WTC11 (cell line): ENCODE measurements at regions not wholly inside any gene's neighbourhood (a gene's known extent, or its start where the extent isn't known, plus 50 kb on each side); places are given as distances from the start of the nearest gene placed in this dataset.

Experiments
- ATAC-seq: fragments of 200-7000 bp; cut with Tn5 transposase; 2 replicates; pipeline ENCODE4 v1.10.0; 2021; ENCODE audit warnings: mild to moderate bottlenecking, moderate library complexity
- CTCF ChIA-PET: fragments of 300-600 bp; sonication (Branson Sonifier 250); formaldehyde crosslinking; loops from one replicate; lab custom pipeline; 2021; ENCODE audit warnings: antibody characterized with exemption; lab: Charles Lee
- POLR2A ChIA-PET: fragments of 350-600 bp; sonication (Branson Sonifier 250); formaldehyde crosslinking; loops from one replicate; lab custom pipeline; 2021; ENCODE audit warnings: antibody characterized with exemption; lab: Charles Lee
- DNase-seq: peaks from one replicate; pipeline ENCODE4 v3.0.0; 2021; ENCODE audit warnings: low spot score
- H3K27ac Mint-ChIP-seq: 2 replicates; pipeline ENCODE4 v1.8.0; 2021; ENCODE audit warnings: mixed read lengths
- H3K27me3 Mint-ChIP-seq: 2 replicates; pipeline ENCODE4 v1.8.0; 2021; ENCODE audit warnings: low read depth, mild to moderate bottlenecking, moderate library complexity, mixed read lengths
- H3K36me3 Mint-ChIP-seq: 2 replicates; pipeline ENCODE4 v1.8.0; 2021; ENCODE audit warnings: mixed read lengths
- H3K4me1 Mint-ChIP-seq: 2 replicates; pipeline ENCODE4 v1.8.0; 2022; ENCODE audit warnings: mixed read lengths
- H3K4me3 Mint-ChIP-seq: 2 replicates; pipeline ENCODE4 v1.8.0; 2021; ENCODE audit warnings: mild to moderate bottlenecking, moderate library complexity, mixed read lengths
- H3K9me3 Mint-ChIP-seq: 2 replicates; pipeline ENCODE4 v1.8.0; 2021; ENCODE audit warnings: mixed read lengths
- ATF1 ChIP-seq: sonication (generic); formaldehyde crosslinking; IDR thresholded peaks from 2 replicates; pipeline ENCODE4 v1.8.1; 2023; ENCODE audit warnings: mild to moderate bottlenecking, moderate library complexity, missing genetic modification reagents
- CREB1 ChIP-seq: sonication (generic); formaldehyde crosslinking; IDR thresholded peaks from 2 replicates; pipeline ENCODE4 v1.8.0; 2023; ENCODE audit warnings: mild to moderate bottlenecking, missing genetic modification reagents
- CREM ChIP-seq: sonication (generic); formaldehyde crosslinking; IDR thresholded peaks from 2 replicates; pipeline ENCODE4 v1.8.1; 2022; ENCODE audit warnings: mild to moderate bottlenecking, missing genetic modification reagents, moderate library complexity
- ESRRA ChIP-seq: sonication (generic); formaldehyde crosslinking; IDR thresholded peaks from 2 replicates; pipeline ENCODE4 v1.8.1; 2022; ENCODE audit warnings: mild to moderate bottlenecking, missing genetic modification reagents, borderline replicate concordance
- FOXP4 ChIP-seq: sonication (generic); formaldehyde crosslinking; IDR thresholded peaks from 2 replicates; pipeline ENCODE4 v1.8.0; 2022; ENCODE audit warnings: mild to moderate bottlenecking, missing genetic modification reagents
- NFYB ChIP-seq: sonication (generic); formaldehyde crosslinking; conservative IDR thresholded peaks from 2 replicates; pipeline ENCODE4 v1.8.0; 2022; ENCODE audit warnings: low read depth, missing genetic modification reagents
- NR2C2 ChIP-seq: sonication (generic); formaldehyde crosslinking; IDR thresholded peaks from 2 replicates; pipeline ENCODE4 v1.8.0; 2022; ENCODE audit warnings: mild to moderate bottlenecking, missing genetic modification reagents
- SMAD3 ChIP-seq: sonication (generic); formaldehyde crosslinking; IDR thresholded peaks from 2 replicates; pipeline ENCODE4 v1.8.0; 2022; ENCODE audit warnings: missing genetic modification reagents, mild to moderate bottlenecking, borderline replicate concordance
- TCF7 ChIP-seq: sonication (generic); formaldehyde crosslinking; IDR thresholded peaks from 2 replicates; pipeline ENCODE4 v1.8.0; 2022; ENCODE audit warnings: mild to moderate bottlenecking, low read depth, missing genetic modification reagents, moderate library complexity
- TEAD1 ChIP-seq: sonication (generic); formaldehyde crosslinking; IDR thresholded peaks from 2 replicates; pipeline ENCODE4 v1.8.0; 2022; ENCODE audit warnings: mild to moderate bottlenecking, missing genetic modification reagents
- TP53 ChIP-seq: sonication (generic); formaldehyde crosslinking; IDR thresholded peaks from 2 replicates; pipeline ENCODE4 v1.8.1; 2023; ENCODE audit warnings: mild to moderate bottlenecking, missing genetic modification reagents
- ZBTB43 ChIP-seq: sonication (generic); formaldehyde crosslinking; IDR thresholded peaks from 2 replicates; pipeline ENCODE4 v1.8.1; 2023; ENCODE audit warnings: mild to moderate bottlenecking, missing genetic modification reagents
- ZNF317 ChIP-seq: sonication (generic); formaldehyde crosslinking; IDR thresholded peaks from 2 replicates; pipeline ENCODE4 v1.8.1; 2023; ENCODE audit warnings: low read depth, mild to moderate bottlenecking, moderate library complexity, missing genetic modification reagents, borderline replicate concordance
- ZNF671 ChIP-seq: fragments of 250-450 bp; sonication (Bioruptor Pico); IDR thresholded peaks from 2 replicates; pipeline ENCODE4 v1.8.0; 2021; ENCODE audit warnings: mild to moderate bottlenecking
- TF ChIP-seq, protein P1 (sequence below): sonication (generic); formaldehyde crosslinking; IDR thresholded peaks from 2 replicates; pipeline ENCODE4 v1.8.0; 2022; ENCODE audit warnings: mild to moderate bottlenecking, missing genetic modification reagents
- TF ChIP-seq, protein P2 (sequence below): sonication (generic); formaldehyde crosslinking; IDR thresholded peaks from 2 replicates; pipeline ENCODE4 v1.8.0; 2022; ENCODE audit warnings: missing genetic modification reagents
- TF ChIP-seq, protein P3 (sequence below): fragments of 250-450 bp; sonication (Bioruptor Pico); IDR thresholded peaks from 2 replicates; pipeline ENCODE4 v1.9.0; 2021; ENCODE audit warnings: mild to moderate bottlenecking
- TF ChIP-seq, protein P4 (sequence below): sonication (generic); formaldehyde crosslinking; IDR thresholded peaks from 2 replicates; pipeline ENCODE4 v1.8.1; 2022; ENCODE audit warnings: mild to moderate bottlenecking, moderate library complexity, missing genetic modification reagents
- TF ChIP-seq, protein P5 (sequence below): fragments of 250-450 bp; sonication (Bioruptor Pico); IDR thresholded peaks from 2 replicates; pipeline ENCODE4 v2.1.2; 2022; ENCODE audit warnings: mild to moderate bottlenecking, moderate library complexity
- TF ChIP-seq, protein P6 (sequence below): sonication (generic); formaldehyde crosslinking; conservative IDR thresholded peaks from 2 replicates; pipeline ENCODE4 v1.8.1; 2022; ENCODE audit warnings: mild to moderate bottlenecking, missing genetic modification reagents

DNA sequence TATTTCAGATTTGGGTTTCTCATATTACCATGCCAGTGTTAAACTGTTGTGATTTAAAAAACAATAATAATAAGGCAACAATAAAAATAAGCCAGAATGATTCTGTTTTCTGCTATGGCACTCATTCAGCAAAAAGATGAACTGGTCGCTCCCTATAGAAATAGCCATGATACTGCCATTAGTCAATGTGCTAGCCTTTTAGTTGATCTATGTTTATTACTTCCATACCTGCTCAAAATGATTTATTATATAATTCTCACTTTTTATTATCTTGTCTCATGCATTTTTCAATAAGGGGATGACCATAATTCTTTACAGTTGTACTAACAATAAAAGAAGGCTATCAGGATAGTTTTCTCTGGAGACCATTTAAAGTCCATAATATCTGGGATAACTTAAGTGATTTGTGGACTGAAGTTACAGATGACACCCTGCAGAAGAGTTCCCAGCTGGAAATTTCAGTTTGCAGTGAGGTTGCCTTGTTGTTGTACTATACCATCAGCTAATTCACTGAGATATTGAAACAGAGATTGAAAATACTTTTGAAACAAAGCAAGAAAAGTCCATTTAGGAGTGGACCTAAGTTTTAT, 334.3 kb downstream of the GABRB2 start:
- Mint-ChIP-seq H3K27ac (no peak overlapping the region), H3K27me3 (no peaks in the 10 kb centered on the region), H3K9me3 (peaks cover 4% of the 10 kb centered on the region; the same call in 1 of the 2 replicates), H3K36me3 (no peaks in the 10 kb centered on the region), H3K4me3 (no peak overlapping the region), H3K4me1 (no peaks in the 10 kb centered on the region)
- ChIA-PET CTCF (no interaction called here), POLR2A (no interaction called here)
- TF ChIP-seq CREM (CRISPR knock-in tag) (no peak), TEAD1 (CRISPR knock-in tag) (no peak), ATF1 (CRISPR knock-in tag) (no peak), NFYB (CRISPR knock-in tag) (no peak)
- TF ChIP-seq, protein P1, sequence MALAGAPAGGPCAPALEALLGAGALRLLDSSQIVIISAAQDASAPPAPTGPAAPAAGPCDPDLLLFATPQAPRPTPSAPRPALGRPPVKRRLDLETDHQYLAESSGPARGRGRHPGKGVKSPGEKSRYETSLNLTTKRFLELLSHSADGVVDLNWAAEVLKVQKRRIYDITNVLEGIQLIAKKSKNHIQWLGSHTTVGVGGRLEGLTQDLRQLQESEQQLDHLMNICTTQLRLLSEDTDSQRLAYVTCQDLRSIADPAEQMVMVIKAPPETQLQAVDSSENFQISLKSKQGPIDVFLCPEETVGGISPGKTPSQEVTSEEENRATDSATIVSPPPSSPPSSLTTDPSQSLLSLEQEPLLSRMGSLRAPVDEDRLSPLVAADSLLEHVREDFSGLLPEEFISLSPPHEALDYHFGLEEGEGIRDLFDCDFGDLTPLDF (CRISPR knock-in tag): no peak
- TF ChIP-seq, protein P2, sequence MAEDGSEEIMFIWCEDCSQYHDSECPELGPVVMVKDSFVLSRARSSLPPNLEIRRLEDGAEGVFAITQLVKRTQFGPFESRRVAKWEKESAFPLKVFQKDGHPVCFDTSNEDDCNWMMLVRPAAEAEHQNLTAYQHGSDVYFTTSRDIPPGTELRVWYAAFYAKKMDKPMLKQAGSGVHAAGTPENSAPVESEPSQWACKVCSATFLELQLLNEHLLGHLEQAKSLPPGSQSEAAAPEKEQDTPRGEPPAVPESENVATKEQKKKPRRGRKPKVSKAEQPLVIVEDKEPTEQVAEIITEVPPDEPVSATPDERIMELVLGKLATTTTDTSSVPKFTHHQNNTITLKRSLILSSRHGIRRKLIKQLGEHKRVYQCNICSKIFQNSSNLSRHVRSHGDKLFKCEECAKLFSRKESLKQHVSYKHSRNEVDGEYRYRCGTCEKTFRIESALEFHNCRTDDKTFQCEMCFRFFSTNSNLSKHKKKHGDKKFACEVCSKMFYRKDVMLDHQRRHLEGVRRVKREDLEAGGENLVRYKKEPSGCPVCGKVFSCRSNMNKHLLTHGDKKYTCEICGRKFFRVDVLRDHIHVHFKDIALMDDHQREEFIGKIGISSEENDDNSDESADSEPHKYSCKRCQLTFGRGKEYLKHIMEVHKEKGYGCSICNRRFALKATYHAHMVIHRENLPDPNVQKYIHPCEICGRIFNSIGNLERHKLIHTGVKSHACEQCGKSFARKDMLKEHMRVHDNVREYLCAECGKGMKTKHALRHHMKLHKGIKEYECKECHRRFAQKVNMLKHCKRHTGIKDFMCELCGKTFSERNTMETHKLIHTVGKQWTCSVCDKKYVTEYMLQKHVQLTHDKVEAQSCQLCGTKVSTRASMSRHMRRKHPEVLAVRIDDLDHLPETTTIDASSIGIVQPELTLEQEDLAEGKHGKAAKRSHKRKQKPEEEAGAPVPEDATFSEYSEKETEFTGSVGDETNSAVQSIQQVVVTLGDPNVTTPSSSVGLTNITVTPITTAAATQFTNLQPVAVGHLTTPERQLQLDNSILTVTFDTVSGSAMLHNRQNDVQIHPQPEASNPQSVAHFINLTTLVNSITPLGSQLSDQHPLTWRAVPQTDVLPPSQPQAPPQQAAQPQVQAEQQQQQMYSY (CRISPR knock-in tag): no peak
- ATAC-seq (no peak), DNase-seq (no peak)

- Mint-ChIP-seq H3K27ac (no peak overlapping the region), H3K9me3 (peaks cover 23% of the 10 kb centered on the region), H3K27me3 (no peaks in the 10 kb centered on the region; the same call in 1 of the 2 replicates), H3K4me3 (no peak overlapping the region), H3K4me1 (no peaks in the 10 kb centered on the region), H3K36me3 (peaks cover 4% of the 10 kb centered on the region; the same call in 1 of the 2 replicates)
- ChIA-PET POLR2A (no interaction called here), CTCF (interaction anchor here (1.1 kb wide), 1 partner anchor 9 kb away, joined by 4 read pairs; no protein-coding TSS in a partner anchor)
- no peak for TF ChIP-seq SMAD3 (CRISPR knock-in tag)
- TF ChIP-seq NR2C2 (CRISPR knock-in tag): no peak
- no peak for TF ChIP-seq ZBTB43 (CRISPR knock-in tag)
- TF ChIP-seq CREB1 (CRISPR knock-in tag): no peak
- no peak for TF ChIP-seq CREM (CRISPR knock-in tag)
- TF ChIP-seq ESRRA (CRISPR knock-in tag): no peak
- TF ChIP-seq, protein P3, sequence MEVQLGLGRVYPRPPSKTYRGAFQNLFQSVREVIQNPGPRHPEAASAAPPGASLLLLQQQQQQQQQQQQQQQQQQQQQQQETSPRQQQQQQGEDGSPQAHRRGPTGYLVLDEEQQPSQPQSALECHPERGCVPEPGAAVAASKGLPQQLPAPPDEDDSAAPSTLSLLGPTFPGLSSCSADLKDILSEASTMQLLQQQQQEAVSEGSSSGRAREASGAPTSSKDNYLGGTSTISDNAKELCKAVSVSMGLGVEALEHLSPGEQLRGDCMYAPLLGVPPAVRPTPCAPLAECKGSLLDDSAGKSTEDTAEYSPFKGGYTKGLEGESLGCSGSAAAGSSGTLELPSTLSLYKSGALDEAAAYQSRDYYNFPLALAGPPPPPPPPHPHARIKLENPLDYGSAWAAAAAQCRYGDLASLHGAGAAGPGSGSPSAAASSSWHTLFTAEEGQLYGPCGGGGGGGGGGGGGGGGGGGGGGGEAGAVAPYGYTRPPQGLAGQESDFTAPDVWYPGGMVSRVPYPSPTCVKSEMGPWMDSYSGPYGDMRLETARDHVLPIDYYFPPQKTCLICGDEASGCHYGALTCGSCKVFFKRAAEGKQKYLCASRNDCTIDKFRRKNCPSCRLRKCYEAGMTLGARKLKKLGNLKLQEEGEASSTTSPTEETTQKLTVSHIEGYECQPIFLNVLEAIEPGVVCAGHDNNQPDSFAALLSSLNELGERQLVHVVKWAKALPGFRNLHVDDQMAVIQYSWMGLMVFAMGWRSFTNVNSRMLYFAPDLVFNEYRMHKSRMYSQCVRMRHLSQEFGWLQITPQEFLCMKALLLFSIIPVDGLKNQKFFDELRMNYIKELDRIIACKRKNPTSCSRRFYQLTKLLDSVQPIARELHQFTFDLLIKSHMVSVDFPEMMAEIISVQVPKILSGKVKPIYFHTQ (CRISPR knock-in tag): no peak
- TF ChIP-seq TCF7 (CRISPR knock-in tag): no peak
- no peak for TF ChIP-seq ZNF671
- TF ChIP-seq, protein P4, sequence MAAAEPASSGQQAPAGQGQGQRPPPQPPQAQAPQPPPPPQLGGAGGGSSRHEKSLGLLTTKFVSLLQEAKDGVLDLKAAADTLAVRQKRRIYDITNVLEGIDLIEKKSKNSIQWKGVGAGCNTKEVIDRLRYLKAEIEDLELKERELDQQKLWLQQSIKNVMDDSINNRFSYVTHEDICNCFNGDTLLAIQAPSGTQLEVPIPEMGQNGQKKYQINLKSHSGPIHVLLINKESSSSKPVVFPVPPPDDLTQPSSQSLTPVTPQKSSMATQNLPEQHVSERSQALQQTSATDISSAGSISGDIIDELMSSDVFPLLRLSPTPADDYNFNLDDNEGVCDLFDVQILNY (CRISPR knock-in tag): no peak
- TF ChIP-seq, protein P5, sequence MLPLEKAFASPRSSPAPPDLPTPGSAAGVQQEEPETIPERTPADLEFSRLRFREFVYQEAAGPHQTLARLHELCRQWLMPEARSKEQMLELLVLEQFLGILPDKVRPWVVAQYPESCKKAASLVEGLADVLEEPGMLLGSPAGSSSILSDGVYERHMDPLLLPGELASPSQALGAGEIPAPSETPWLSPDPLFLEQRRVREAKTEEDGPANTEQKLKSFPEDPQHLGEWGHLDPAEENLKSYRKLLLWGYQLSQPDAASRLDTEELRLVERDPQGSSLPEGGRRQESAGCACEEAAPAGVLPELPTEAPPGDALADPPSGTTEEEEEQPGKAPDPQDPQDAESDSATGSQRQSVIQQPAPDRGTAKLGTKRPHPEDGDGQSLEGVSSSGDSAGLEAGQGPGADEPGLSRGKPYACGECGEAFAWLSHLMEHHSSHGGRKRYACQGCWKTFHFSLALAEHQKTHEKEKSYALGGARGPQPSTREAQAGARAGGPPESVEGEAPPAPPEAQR: no peak
- TF ChIP-seq, protein P6, sequence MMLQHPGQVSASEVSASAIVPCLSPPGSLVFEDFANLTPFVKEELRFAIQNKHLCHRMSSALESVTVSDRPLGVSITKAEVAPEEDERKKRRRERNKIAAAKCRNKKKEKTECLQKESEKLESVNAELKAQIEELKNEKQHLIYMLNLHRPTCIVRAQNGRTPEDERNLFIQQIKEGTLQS (CRISPR knock-in tag): no peak
- TF ChIP-seq TP53 (CRISPR knock-in tag): no peak
- TF ChIP-seq ZNF317 (CRISPR knock-in tag): no peak
- no peak for TF ChIP-seq FOXP4 (CRISPR knock-in tag)
- ATAC-seq (no peak), DNase-seq (no peak)
Measured at GRCh38 chr5:161201558-161201957, 345.0 kb downstream of the GABRB2 start.
